ENCODE measurements at regions not wholly inside any gene's neighbourhood (a gene's known extent, or its start where the extent isn't known, plus 50 kb on each side); places are given as distances from the start of the nearest gene placed in this dataset.

DNA sequence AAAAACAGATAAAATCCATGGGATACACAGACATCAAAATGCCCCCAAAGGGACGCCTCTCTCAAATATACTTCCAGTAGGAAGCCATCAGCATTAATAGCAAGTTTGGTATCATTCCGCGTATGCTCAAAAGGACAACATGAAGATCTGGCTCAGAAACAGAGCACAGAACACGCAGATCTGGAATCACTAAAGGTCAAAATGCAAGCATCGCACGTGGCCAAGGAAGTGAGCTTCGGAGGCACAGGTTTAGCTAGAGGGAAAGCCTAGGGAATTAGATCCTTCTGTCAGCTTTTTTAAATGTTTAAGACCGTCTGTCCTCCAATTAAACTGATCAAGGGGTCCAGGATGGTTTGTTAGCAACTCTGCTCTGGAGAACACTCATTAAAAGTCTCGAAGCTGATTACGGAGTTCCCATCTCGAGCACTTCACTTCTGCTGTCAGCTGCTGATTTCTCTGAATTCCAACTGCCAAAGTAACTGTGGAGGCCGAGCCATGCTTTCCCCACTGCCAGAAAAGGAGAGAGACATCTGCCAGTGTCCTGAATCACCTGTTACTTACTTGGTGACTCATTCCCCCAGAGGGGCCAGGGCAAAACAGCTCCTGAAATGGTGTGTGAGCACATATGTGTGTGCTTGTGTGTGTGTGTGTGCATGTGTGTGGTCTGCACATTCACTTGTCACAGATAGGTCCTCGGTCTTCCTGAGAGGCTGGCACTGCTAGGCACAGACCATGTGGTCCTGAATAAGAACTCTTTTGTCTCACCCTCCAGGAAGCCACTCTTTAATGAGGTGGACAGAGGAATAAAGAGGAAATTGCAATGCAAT is 177.7 kb upstream of the PPARGC1A start:
- no peak overlapping the region for H3K27ac Mint-ChIP-seq
- no peak overlapping the region for H3K4me3 Mint-ChIP-seq
- no peaks in the 10 kb centered on the region for H3K4me1 Mint-ChIP-seq
- no peak for ATAC-seq (ENCODE audit: low read depth)
- no peak for DNase-seq (ENCODE audit: low spot score in 2 of 2)
- no peaks in the 10 kb centered on the region for H3K9me3 Mint-ChIP-seq
- no peaks in the 10 kb centered on the region for H3K36me3 Mint-ChIP-seq
- H3K27me3 Mint-ChIP-seq, result no peaks in the 10 kb centered on the region

DNA sequence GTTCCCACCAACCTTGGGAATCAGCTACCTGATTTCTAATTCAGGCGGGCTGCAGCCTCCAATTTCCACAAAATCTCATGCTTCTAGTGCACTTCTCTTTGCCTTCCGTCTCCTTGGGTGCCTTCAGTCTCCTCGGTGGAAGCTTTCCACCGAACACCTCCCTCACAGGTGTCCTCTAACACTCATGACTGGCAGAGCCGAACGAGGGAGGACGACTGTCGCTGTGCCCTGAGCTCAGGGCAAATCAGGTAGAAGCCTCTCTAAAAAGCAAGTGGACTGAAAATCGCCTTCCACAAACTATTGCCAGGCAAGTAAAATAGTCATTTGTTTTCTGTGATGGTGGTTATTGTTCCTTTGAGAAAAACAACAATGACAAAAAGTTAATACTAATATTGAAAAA is 176.1 kb upstream of the PPARGC1A start:
- H3K36me3 Mint-ChIP-seq, result no peaks in the 10 kb centered on the region
- ATAC-seq (ENCODE audit: low read depth), result no peak

DNA sequence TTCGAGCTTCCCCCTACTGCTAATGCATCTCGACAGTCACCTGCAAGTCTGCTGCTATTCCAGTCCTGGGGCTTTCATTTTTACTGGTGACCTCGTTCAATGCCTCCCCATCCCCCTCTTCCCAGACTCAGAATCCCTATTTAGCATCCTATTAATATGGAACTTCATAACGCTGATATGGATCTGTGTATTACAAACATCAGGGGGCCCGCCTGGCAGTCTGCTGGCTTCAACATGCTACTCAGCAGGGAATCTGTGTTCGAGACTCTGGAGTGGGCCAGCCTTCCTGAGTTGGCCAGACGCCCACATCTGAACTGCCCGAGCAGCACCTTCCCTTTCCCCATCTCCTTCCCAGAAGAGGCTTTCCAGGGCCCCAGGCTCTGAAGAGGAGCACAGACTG is 173.9 kb upstream of the PPARGC1A start:
- Mint-ChIP-seq H3K9me3 (no peaks in the 10 kb centered on the region), H3K4me3 (no peak overlapping the region), H3K27ac (no peak overlapping the region), H3K36me3 (no peaks in the 10 kb centered on the region), H3K27me3 (no peaks in the 10 kb centered on the region), H3K4me1 (no peaks in the 10 kb centered on the region)
- ATAC-seq (ENCODE audit: low read depth) (no peak), DNase-seq (ENCODE audit: low spot score in 2 of 2) (no peak)

More for the DNA sequence above, 176.1 kb upstream of the PPARGC1A start:
- Mint-ChIP-seq H3K27ac (no peak overlapping the region), H3K27me3 (no peaks in the 10 kb centered on the region), H3K4me1 (no peaks in the 10 kb centered on the region), H3K9me3 (no peaks in the 10 kb centered on the region), H3K4me3 (no peak overlapping the region)
- DNase-seq (ENCODE audit: low spot score in 2 of 2), result no peak

DNA sequence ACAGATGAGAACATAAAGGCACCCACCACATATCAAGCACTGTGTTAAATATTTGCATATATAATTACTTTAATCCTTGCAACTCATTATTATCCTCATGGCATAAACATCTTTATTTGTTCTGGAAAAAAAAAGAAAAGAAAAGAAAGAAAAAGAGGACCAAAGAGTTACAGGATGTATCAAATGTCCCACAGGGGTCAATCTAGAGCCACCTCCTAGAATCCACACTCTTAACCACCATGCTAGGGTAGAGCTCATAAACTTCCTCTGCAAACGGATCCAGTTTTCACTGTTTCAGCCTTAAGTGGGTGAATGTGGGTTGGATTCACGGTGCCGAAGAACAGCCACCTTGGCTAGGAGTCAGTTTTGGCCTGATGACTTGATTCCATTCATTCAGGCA is 171.1 kb upstream of the PPARGC1A start:
- DNase-seq (ENCODE audit: low spot score in 2 of 2) (no peak), ATAC-seq (ENCODE audit: low read depth) (no peak)
- Mint-ChIP-seq H3K27me3 (no peaks in the 10 kb centered on the region), H3K4me1 (peaks cover 2% of the 10 kb centered on the region), H3K36me3 (no peaks in the 10 kb centered on the region), H3K4me3 (no peak overlapping the region), H3K27ac (no peak overlapping the region), H3K9me3 (peaks cover 2% of the 10 kb centered on the region)

DNA sequence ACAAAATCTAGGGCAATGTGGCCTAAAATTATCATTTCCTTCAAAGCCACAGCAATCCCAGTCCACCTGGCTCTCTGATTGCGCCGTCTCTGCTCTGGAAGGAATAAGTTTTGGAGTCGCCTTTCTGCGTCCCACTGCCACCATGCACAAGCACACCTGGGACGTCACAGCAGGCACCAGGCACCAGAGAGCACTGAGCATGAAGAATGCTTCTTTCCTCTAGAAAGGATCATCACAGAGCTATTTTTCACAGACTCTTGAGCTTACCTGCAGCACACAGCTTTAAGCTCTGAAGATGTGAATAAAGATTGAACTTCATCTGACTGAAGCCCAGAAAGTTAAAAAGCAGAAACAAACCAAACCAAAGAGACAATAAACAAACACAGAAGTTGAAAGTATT is 170.0 kb upstream of the PPARGC1A start:
- peaks cover 2% of the 10 kb centered on the region for H3K4me1 Mint-ChIP-seq
- peaks cover 2% of the 10 kb centered on the region for H3K9me3 Mint-ChIP-seq
- no peak overlapping the region for H3K4me3 Mint-ChIP-seq
- no peak for DNase-seq (ENCODE audit: low spot score in 2 of 2)
- no peak overlapping the region for H3K27ac Mint-ChIP-seq
- no peaks in the 10 kb centered on the region for H3K27me3 Mint-ChIP-seq
- H3K36me3 Mint-ChIP-seq, result no peaks in the 10 kb centered on the region
- ATAC-seq (ENCODE audit: low read depth), result no peak

DNA sequence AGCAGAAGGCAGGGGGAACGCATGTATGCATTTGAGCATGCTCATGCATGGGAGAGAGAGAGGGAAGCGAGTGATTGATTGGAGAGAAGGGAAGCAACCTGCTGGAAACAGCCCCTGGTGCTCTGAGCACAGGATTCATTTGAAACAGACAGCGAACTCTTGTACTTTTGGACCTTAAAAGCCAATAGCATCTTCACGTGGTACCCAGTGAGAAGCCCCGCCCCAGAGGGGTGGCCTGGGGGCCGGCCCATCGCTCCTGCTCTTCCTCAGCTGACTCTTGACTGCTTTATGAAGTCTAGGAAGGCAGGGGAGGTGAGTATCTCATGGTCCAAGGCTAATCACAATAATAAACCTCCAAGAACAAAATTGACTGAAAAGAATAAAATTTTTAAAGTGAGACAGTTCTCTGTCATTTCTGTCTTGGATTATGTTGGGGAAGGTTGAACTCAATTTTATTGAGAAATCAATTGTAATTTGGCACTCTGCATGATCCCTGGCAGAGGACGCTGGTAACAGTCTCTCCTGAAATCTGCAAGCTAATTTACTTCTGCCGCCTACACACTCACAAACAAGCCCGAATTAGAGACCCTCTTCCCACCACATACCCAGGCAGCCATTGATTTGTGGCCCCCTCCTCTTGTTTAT is 168.2 kb upstream of the PPARGC1A start:
- DNase-seq (ENCODE audit: low spot score in 2 of 2) (no peak), ATAC-seq (ENCODE audit: low read depth) (no peak)
- H3K9me3 Mint-ChIP-seq, result peaks cover 2% of the 10 kb centered on the region
- no peak overlapping the region for H3K4me3 Mint-ChIP-seq
- H3K4me1 Mint-ChIP-seq, result peaks cover 2% of the 10 kb centered on the region
- H3K36me3 Mint-ChIP-seq, result no peaks in the 10 kb centered on the region
- no peak overlapping the region for H3K27ac Mint-ChIP-seq
- H3K27me3 Mint-ChIP-seq, result no peaks in the 10 kb centered on the region

GRCh38 chr4:24056289-24056688 is 166.4 kb upstream of the PPARGC1A start:
- Mint-ChIP-seq H3K27me3 (no peaks in the 10 kb centered on the region), H3K27ac (no peak overlapping the region), H3K4me3 (no peak overlapping the region), H3K4me1 (peaks cover 2% of the 10 kb centered on the region), H3K9me3 (peaks cover 2% of the 10 kb centered on the region), H3K36me3 (no peaks in the 10 kb centered on the region)
- DNase-seq (ENCODE audit: low spot score in 2 of 2) (no peak), ATAC-seq (ENCODE audit: low read depth) (no peak)

- DNase-seq (ENCODE audit: low spot score in 2 of 2) (no peak), ATAC-seq (ENCODE audit: low read depth) (no peak)
- Mint-ChIP-seq H3K4me1 (peaks cover 2% of the 10 kb centered on the region), H3K36me3 (no peaks in the 10 kb centered on the region), H3K9me3 (peaks cover 2% of the 10 kb centered on the region), H3K27me3 (no peaks in the 10 kb centered on the region), H3K4me3 (no peak overlapping the region), H3K27ac (no peak overlapping the region)
These were observed 165.8 kb upstream of the PPARGC1A start for GRCh38 chr4:24055623-24056022.

DNA sequence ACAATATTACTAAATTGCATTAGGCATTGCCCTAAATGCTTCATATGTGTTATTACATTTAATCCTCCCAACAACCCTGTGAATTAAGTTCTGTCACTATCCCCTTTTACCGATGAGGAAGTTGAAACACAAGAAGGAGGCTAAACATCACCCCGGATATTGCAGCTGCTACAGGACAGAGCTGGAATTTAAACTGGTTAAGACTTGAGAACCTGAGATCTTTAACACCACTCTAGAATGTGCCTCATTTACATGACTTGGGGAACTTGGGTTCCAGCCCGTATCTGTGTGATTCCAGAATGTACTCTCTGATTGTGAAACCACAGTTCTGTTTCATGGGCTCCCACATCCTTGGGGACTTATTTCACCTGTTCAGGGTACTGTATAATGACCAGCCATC is 165.1 kb upstream of the PPARGC1A start:
- no peaks in the 10 kb centered on the region for H3K36me3 Mint-ChIP-seq
- H3K4me1 Mint-ChIP-seq, result peaks cover 2% of the 10 kb centered on the region
- H3K27me3 Mint-ChIP-seq, result no peaks in the 10 kb centered on the region
- no peak for DNase-seq (ENCODE audit: low spot score in 2 of 2)
- ATAC-seq (ENCODE audit: low read depth), result no peak
- H3K4me3 Mint-ChIP-seq, result no peak overlapping the region
- H3K9me3 Mint-ChIP-seq, result peaks cover 2% of the 10 kb centered on the region
- H3K27ac Mint-ChIP-seq, result no peak overlapping the region

GRCh38 chr4:24053934-24054333 is 164.1 kb upstream of the PPARGC1A start:
- Mint-ChIP-seq H3K4me3 (no peak overlapping the region), H3K4me1 (peaks cover 2% of the 10 kb centered on the region), H3K9me3 (peaks cover 2% of the 10 kb centered on the region), H3K36me3 (no peaks in the 10 kb centered on the region), H3K27me3 (no peaks in the 10 kb centered on the region), H3K27ac (no peak overlapping the region)
- ATAC-seq (ENCODE audit: low read depth) (no peak), DNase-seq (ENCODE audit: low spot score in 2 of 2) (no peak)

- Mint-ChIP-seq H3K9me3 (peaks cover 5% of the 10 kb centered on the region), H3K27me3 (no peaks in the 10 kb centered on the region), H3K4me1 (no peaks in the 10 kb centered on the region), H3K4me3 (no peak overlapping the region), H3K36me3 (no peaks in the 10 kb centered on the region), H3K27ac (no peak overlapping the region)
- ATAC-seq (ENCODE audit: low read depth) (no peak), DNase-seq (ENCODE audit: low spot score in 2 of 2) (no peak)
These were observed 155.1 kb upstream of the PPARGC1A start for GRCh38 chr4:24044610-24045589.

DNA sequence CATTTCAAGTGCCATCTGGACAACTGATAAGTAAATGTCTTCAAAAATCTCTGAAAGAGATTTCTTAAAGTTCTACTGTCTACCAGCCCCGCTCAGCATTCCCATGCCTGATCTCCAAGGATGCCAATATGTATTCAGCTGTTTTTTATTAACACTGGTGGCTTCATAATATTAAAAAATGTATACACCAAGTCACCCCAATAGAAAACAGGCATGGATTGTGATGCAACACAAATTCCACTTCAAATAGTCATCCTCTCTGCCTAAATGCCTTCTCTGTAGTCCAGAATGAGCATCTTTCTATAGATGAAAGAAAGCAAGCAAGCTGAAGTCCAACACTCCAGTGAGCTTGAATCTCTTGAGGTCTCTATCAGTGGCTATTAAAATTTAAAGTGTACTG is 152.2 kb upstream of the PPARGC1A start:
- H3K27me3 Mint-ChIP-seq, result no peaks in the 10 kb centered on the region
- no peak for DNase-seq (ENCODE audit: low spot score in 2 of 2)
- no peaks in the 10 kb centered on the region for H3K4me1 Mint-ChIP-seq
- ATAC-seq (ENCODE audit: low read depth), result no peak
- H3K36me3 Mint-ChIP-seq, result no peaks in the 10 kb centered on the region
- H3K27ac Mint-ChIP-seq, result no peak overlapping the region
- peaks cover 5% of the 10 kb centered on the region for H3K9me3 Mint-ChIP-seq
- H3K4me3 Mint-ChIP-seq, result no peak overlapping the region

DNA sequence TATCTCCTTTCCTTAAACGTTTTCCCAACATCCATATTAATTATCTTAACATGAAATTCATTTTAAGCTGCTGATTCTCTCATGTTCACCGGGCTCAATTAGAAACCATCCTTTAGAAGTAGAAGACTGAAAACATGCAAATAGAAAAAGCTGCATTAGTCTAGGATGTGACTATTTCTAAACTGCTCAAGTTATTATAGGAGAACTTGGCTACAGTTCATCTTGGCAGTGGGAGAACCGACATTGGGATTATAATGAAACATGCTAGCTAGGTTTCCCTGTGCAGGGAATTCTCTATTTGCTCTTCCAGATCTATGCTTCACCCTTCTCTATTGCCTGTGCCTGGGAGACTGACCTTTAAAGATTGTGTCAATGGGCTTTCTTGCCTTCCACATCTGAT is 151.0 kb upstream of the PPARGC1A start:
- ATAC-seq (ENCODE audit: low read depth) (no peak), DNase-seq (ENCODE audit: low spot score in 2 of 2) (no peak)
- no peak overlapping the region for H3K4me3 Mint-ChIP-seq
- H3K27ac Mint-ChIP-seq, result no peak overlapping the region
- H3K27me3 Mint-ChIP-seq, result no peaks in the 10 kb centered on the region
- peaks cover 1% of the 10 kb centered on the region for H3K9me3 Mint-ChIP-seq
- H3K36me3 Mint-ChIP-seq, result no peaks in the 10 kb centered on the region
- H3K4me1 Mint-ChIP-seq, result no peaks in the 10 kb centered on the region

GRCh38 chr4:24033626-24034025 is 143.8 kb upstream of the PPARGC1A start:
- Mint-ChIP-seq H3K9me3 (peaks cover 2% of the 10 kb centered on the region), H3K4me3 (no peak overlapping the region), H3K27ac (no peak overlapping the region), H3K27me3 (no peaks in the 10 kb centered on the region), H3K36me3 (no peaks in the 10 kb centered on the region), H3K4me1 (no peaks in the 10 kb centered on the region)
- ATAC-seq (ENCODE audit: low read depth), result no peak
- DNase-seq (ENCODE audit: low spot score in 2 of 2), result no peak

Measured in memory B cell (primary cell).